ENCODE measurements at regions not wholly inside any gene's neighbourhood (a gene's known extent, or its start where the extent isn't known, plus 50 kb on each side); places are given as distances from the start of the nearest gene placed in this dataset.

- DNase-seq (ENCODE audit: low spot score), result no peak
- in situ Hi-C loops (cut with MboI; ENCODE audit: low sequenced_read_pairs, unreplicated experiment), result no loop called here
Measured at GRCh38 chr1:172761581-172762486, 102.9 kb downstream of the FASLG start.

GRCh38 chr1:172763057-172763456 lies 104.2 kb downstream of the FASLG start:
- in situ Hi-C loops (cut with MboI; ENCODE audit: low sequenced_read_pairs, unreplicated experiment), result no loop called here
- no peak for DNase-seq (ENCODE audit: low spot score)
- no peak for TF ChIP-seq CTCF (IDR thresholded peaks at IDR 0.05; ENCODE audit: borderline replicate concordance, control extremely low read depth, extremely low read depth, insufficient read depth, missing control alignments)

More at GRCh38 chr1:172761581-172762486, 102.9 kb downstream of the FASLG start:
- TF ChIP-seq CTCF (IDR thresholded peaks at IDR 0.05; ENCODE audit: borderline replicate concordance, control extremely low read depth, extremely low read depth, insufficient read depth, missing control alignments), result no peak

GRCh38 chr1:172764378-172764777 lies 105.5 kb downstream of the FASLG start:
- no peak for TF ChIP-seq CTCF (IDR thresholded peaks at IDR 0.05; ENCODE audit: borderline replicate concordance, control extremely low read depth, extremely low read depth, insufficient read depth, missing control alignments)
- in situ Hi-C loops (cut with MboI; ENCODE audit: low sequenced_read_pairs, unreplicated experiment), result no loop called here
- DNase-seq (ENCODE audit: low spot score), result no peak

- no peak for TF ChIP-seq CTCF (IDR thresholded peaks at IDR 0.05; ENCODE audit: borderline replicate concordance, control extremely low read depth, extremely low read depth, insufficient read depth, missing control alignments)
- in situ Hi-C loops (cut with MboI; ENCODE audit: low sequenced_read_pairs, unreplicated experiment), result no loop called here
- DNase-seq (ENCODE audit: low spot score), result no peak
Measured at GRCh38 chr1:172766462-172766861, 107.6 kb downstream of the FASLG start.

- in situ Hi-C loops (cut with MboI; ENCODE audit: low sequenced_read_pairs, unreplicated experiment), result no loop called here
- TF ChIP-seq CTCF (IDR thresholded peaks at IDR 0.05; ENCODE audit: borderline replicate concordance, control extremely low read depth, extremely low read depth, insufficient read depth, missing control alignments), result no peak
- no peak for DNase-seq (ENCODE audit: low spot score)
Measured at GRCh38 chr1:172770071-172770470, 111.2 kb downstream of the FASLG start.

- no peak for TF ChIP-seq CTCF (IDR thresholded peaks at IDR 0.05; ENCODE audit: borderline replicate concordance, control extremely low read depth, extremely low read depth, insufficient read depth, missing control alignments)
- in situ Hi-C loops (cut with MboI; ENCODE audit: low sequenced_read_pairs, unreplicated experiment), result no loop called here
Measured at GRCh38 chr1:172774561-172774960, 115.7 kb downstream of the FASLG start.

More at GRCh38 chr1:172774561-172774960, 115.7 kb downstream of the FASLG start:
- DNase-seq (ENCODE audit: low spot score), result no peak
